ENCODE measurements at regions not wholly inside any gene's neighbourhood (a gene's known extent, or its start where the extent isn't known, plus 50 kb on each side); places are given as distances from the start of the nearest gene placed in this dataset.
"Not testable (repeated sequence)": the region's sequence is repeated elsewhere in the genome, so short reads cannot be mapped to it uniquely, and the experiment has no call there.

- no peak for DNase-seq
These were observed 59.8 kb upstream of the C5orf63 start for GRCh38 chr5:127133071-127133470.

GRCh38 chr5:127136908-127137307 lies 63.6 kb upstream of the C5orf63 start:
- no peak for DNase-seq

GRCh38 chr5:127143722-127144121 lies 70.4 kb upstream of the C5orf63 start:
- no peak for DNase-seq

- DNase-seq: no peak
These were observed 79.7 kb upstream of the C5orf63 start for GRCh38 chr5:127153031-127153430.

GRCh38 chr5:127153521-127153920 lies 80.2 kb upstream of the C5orf63 start:
- DNase-seq: no peak

- no peak for DNase-seq
These were observed 90.4 kb upstream of the C5orf63 start for GRCh38 chr5:127163750-127164149.

DNA sequence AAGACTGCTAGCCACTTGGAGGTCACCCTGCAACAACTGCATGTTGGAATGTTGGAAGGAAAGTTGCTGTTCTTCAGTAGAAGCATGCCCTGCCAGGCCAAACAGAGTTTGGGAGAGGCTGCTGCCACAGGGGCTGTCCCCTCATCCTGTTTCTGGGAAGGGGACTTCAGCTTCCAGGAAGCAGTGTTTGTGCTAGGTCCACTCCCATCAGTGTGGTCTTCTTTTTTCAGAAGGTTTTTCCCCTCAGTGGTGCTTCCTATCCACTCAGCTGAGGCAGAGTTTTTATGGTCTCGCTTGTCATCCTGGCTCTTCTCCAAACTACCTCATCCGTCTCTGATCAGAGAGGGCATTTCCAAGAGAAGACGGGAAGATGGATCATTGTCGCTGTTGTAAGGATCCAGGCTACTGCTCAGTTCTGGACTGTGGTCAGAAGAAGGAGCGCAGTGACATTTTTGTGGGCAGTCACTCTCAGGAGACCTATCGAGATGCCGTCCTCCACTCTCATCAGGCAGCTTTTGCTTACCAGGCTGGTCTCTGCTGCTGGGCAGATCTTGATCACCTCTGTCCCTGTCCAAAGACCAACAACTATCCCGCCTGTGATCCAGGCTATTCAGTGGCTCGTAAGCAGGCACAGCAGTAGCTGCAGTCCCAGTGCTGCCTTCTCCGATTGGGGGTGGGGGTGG lies 97.8 kb upstream of the C5orf63 start:
- DNase-seq: no peak

DNA sequence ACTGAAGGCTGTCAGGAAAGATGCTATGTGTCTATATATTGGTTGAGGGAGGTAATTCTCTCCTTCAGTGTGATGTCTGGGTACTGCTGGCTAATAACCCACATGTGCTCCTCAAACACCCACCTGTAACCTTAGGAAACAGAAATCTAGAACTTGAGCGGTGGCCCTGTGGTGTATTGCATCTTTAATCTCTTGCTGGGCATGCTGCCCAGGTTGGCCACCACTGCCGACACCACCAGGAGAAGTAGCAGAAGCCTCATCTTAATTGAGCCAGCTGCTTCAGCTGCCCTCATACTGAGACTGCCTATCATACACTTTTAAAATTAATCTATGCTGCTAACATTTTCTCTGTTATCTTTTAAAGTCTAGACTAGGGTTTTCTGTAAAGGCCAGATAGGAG lies 103.5 kb upstream of the C5orf63 start:
- no peak for DNase-seq

GRCh38 chr5:127182631-127183030 lies 108.0 kb upstream of the MEGF10 start:
- DNase-seq: not testable (repeated sequence)

DNA sequence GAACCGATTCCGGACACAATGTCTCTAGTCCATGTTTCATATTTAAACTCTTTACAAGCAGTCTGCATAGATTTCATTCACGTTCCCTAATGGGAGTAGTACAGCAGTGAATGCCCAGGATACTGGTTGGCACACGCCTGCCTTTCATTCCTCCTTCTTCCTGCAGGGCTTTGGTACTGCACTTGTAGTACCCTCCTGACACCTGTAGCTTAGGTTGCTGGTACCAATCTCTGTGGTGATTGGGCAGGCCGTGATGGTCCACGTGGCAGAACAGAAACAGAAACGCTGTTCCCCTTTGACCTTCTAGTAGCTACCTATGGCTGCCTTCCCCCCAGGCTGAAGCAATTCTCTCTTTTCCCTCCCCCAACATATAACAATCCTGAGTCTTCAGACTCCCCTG lies 107.3 kb upstream of the MEGF10 start:
- no peak for DNase-seq

GRCh38 chr5:127184851-127185250 lies 105.7 kb upstream of the MEGF10 start:
- no peak for DNase-seq

DNA sequence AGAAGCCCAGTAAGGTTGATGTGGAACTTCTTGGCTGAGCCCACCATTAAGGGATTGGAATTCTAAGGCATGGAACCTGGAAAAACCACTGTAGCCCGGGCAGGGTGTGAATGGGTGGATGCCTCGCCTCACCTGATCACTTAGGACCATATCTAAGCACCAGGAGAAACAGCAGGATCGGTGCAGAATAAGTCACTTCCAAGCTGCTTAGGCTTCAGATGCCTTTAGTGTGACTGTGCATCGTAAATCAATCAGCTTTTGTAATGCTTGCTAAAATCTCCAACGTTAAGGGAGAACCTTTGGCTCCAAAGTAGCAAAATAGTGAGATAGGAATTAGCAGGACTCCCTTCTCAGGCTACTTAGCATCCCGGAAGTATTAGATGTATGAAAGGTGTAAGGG lies 103.9 kb upstream of the MEGF10 start:
- DNase-seq: no peak

DNA sequence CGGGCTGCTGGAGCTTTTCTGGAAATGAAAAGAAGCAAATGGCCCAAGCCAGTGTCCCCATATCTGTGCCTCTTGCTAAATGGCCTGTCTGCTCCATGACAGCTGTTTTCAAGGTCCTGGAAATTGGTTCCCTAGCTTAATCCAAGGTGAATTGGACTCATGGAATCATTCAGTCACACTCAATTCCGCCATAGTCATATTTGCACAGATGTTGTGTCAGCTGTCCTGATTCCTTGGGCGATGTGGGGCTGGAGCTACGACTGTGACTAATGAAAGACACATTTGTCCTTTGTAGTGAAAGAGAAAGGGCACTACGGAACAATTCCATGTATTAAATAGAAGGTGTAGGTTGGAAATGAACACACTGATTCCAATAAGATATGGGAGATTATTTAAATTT lies 102.9 kb upstream of the MEGF10 start:
- no peak for DNase-seq

GRCh38 chr5:127192150-127192549 lies 98.4 kb upstream of the MEGF10 start:
- no peak for DNase-seq

- DNase-seq: no peak
These were observed 97.7 kb upstream of the MEGF10 start for GRCh38 chr5:127192836-127193338.

DNA sequence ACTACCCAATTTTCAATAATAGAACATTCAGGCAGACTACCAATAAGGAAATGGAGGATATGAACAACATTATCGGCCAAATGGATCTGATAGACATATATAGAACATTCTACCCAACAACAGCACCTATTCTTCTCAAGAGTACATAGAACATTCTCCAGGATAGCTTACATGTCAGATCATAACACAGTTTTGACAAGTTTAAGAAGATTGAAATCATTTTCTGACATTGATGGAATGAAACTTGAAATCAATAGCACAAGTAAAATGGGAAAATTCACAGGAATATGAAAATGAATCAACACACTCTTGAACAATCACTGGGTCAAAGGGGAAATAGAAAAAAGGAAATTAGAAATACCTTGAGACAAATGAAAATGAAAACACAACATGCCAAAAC lies 94.6 kb upstream of the MEGF10 start:
- DNase-seq: no peak

- DNase-seq: not testable (repeated sequence)
These were observed 93.0 kb upstream of the MEGF10 start for GRCh38 chr5:127197402-127198167.

GRCh38 chr5:127202738-127203137 lies 87.9 kb upstream of the MEGF10 start:
- not testable (repeated sequence) for DNase-seq

DNA sequence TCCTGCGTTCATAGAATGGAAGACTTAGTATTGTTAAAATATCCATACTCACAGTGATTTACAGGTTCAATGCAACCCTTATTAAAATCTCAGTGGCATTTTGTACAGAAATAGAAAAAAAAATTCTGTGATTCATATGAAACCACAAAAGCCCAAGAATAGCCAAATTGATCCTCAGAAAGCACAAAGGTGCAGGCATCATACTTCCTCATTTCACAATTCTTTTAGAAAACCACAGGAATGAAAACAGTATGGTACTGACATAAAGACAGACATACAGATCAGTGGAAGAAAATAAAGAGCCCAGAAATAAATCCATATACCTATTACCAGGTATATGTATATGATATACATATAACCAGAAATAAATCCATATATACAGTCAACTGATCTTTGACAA lies 86.8 kb upstream of the MEGF10 start:
- DNase-seq: no peak

DNA sequence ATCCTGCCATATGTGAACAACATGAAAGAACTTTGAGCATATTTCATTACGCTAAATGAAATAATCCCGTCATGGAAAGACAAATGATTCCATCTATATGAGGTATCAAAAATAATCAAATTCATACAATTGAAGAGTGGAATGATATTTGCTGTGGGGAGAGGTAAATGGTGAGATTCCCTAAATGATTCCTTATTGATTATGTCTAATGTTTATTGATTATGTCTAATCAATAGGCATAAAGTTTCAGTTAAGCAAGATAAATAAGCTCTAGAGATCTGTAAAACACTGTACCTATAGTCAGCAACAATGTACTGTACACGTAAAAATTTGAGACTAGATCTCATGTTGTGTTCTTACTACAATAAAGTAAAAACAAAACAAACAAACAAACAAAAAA lies 85.4 kb upstream of the MEGF10 start:
- DNase-seq: no peak

- no peak for DNase-seq
These were observed 84.1 kb upstream of the MEGF10 start for GRCh38 chr5:127206320-127207113.

- no peak for DNase-seq
These were observed 80.6 kb upstream of the MEGF10 start for GRCh38 chr5:127210042-127210441.

- DNase-seq: no peak
These were observed 77.4 kb upstream of the MEGF10 start for GRCh38 chr5:127213231-127213630.

DNA sequence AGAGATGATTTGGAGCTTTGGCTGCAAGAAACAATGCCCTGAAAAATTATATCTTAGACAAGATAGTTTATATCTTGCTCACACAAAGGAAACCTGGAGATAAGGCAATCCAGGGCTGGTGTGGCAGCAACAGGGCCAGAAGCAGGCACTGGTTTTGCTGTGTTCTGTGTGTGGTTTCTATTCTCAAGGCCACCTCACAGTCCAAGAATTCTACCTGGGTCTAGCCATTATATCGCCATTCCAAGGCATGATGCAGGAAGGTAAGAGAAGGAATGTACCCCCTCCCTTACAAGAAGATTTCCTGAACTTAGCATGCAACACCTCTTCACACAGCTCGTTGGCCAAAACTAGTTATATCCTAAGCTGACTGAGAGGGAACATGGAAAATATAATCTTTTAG lies 74.5 kb upstream of the MEGF10 start:
- no peak for DNase-seq
